ENCODE measurements at regions not wholly inside any gene's neighbourhood (a gene's known extent, or its start where the extent isn't known, plus 50 kb on each side); places are given as distances from the start of the nearest gene placed in this dataset.

- no peaks in the 10 kb centered on the region for H3K9me3 ChIP-seq (ENCODE audit: control insufficient read depth, low read length)
- no peaks in the 10 kb centered on the region for H3K36me3 ChIP-seq (ENCODE audit: control insufficient read depth, insufficient read depth, low read length)
- WGBS, 2 experiments (ENCODE audit: insufficient coverage in 2 of 2), result 35 to 48% methylated on average over 4 of the region's 6 CpGs
- no peak overlapping the region for H3K4me3 ChIP-seq (ENCODE audit: extremely low read depth, insufficient read depth, low read length, poor library complexity, severe bottlenecking)
- no peak overlapping the region for H3K27ac ChIP-seq (ENCODE audit: low read depth, low read length, severe bottlenecking)
- H3K4me1 ChIP-seq (ENCODE audit: control insufficient read depth, insufficient read depth, low read length, poor library complexity, severe bottlenecking), result peaks cover 39% of the 10 kb centered on the region
Observed at GRCh38 chr3:72490688-72491435, 357.4 kb downstream of the SHQ1 start.

GRCh38 chr3:72489901-72490300 is 358.3 kb downstream of the SHQ1 start:
- no peak overlapping the region for H3K4me3 ChIP-seq (ENCODE audit: extremely low read depth, insufficient read depth, low read length, poor library complexity, severe bottlenecking)
- no peaks in the 10 kb centered on the region for H3K9me3 ChIP-seq (ENCODE audit: control insufficient read depth, low read length)
- peaks cover 42% of the 10 kb centered on the region for H3K4me1 ChIP-seq (ENCODE audit: control insufficient read depth, insufficient read depth, low read length, poor library complexity, severe bottlenecking)
- no peak overlapping the region for H3K27ac ChIP-seq (ENCODE audit: low read depth, low read length, severe bottlenecking)
- WGBS, 2 experiments (ENCODE audit: insufficient coverage in 2 of 2), result 92% methylated on average over 2 of the region's 7 CpGs; no CpG with 5 or more reads in 1 of the 2 experiments
- H3K36me3 ChIP-seq (ENCODE audit: control insufficient read depth, insufficient read depth, low read length), result no peaks in the 10 kb centered on the region

- Histone ChIP-seq H3K4me3 (ENCODE audit: extremely low read depth, insufficient read depth, low read length, poor library complexity, severe bottlenecking) (no peak overlapping the region), H3K9me3 (ENCODE audit: control insufficient read depth, low read length) (no peaks in the 10 kb centered on the region), H3K27ac (ENCODE audit: low read depth, low read length, severe bottlenecking) (no peak overlapping the region), H3K36me3 (ENCODE audit: control insufficient read depth, insufficient read depth, low read length) (no peaks in the 10 kb centered on the region), H3K4me1 (ENCODE audit: control insufficient read depth, insufficient read depth, low read length, poor library complexity, severe bottlenecking) (peaks cover 42% of the 10 kb centered on the region)
- WGBS, 2 experiments (ENCODE audit: insufficient coverage in 2 of 2), result 93% methylated on average over 4 to 5 of the region's 5 CpGs
Observed at GRCh38 chr3:72488738-72489035, 359.6 kb downstream of the SHQ1 start.

DNA sequence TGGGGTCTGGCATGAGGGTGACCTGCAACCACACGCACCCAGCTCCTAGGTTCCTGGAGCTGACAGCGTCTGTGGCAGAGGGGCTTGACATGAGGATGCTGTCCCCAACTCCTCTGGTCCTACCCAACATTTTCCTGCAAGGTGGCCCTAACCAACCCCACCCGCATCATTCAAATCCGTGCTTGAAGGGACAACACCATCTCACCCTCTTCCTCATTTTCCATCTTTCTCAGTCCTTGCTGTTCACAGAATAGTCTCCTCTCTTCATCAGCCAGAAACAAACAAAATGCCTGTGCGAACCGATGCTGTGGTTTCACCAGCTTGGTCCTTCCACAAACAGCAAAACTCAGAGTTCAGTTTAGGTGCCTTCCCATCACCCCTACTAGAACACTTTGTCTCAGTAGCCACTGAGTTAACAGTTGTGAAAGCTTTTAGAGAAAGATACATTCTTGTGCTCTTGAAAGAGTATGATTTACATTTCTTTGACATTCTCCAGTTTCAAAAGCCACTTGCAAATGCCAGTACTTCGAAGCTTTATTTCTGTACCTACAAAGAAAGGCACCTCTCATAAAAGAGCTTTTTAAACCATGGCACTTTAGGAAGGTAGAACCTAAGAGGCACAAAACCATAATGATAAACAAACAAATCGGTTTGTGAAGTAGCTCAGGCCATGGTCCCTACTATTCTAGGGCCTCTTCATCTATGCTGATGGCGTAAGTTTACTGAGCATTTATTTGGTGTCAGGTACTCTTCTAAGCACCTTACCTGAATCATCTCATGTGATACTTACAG is 360.1 kb downstream of the SHQ1 start:
- WGBS, 2 experiments (ENCODE audit: insufficient coverage in 2 of 2), result 79 to 86% methylated on average over 7 to 9 of the region's 9 CpGs

DNA sequence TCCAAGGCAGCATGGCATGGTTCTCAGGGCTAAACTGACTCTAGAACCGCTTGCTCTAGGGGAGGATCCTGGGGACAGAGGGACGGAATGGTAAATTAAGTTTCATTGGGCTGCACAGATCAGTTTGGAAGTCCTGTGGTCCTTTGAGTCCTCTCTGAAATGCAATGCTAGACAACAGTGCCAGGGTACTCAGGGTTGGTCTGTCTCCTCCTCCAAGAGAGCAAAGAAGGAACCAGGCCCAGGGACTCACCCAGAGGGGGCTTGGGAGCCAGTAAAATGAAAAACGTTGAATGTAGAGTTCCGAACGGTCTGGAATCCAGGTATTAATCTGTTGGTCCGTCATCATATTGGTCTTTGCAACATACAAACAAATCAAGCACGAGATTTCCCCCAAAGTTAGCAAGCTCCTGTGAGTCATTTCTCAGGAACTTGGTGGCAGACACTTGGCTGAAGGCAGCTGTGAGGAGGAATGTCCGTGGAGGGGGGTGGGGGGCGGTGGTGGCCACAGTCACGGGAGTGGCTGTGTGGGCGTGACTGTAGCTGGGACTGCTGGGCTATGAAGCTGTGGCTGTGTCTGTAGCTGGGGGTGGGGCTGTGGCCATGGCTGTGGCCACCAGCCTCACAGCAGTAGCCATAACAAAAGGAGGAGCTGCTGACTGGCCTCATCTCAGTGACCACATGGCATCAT is 361.0 kb downstream of the SHQ1 start:
- Histone ChIP-seq H3K27ac (ENCODE audit: low read depth, low read length, severe bottlenecking) (peak overlapping the region; percentile 86), H3K4me1 (ENCODE audit: control insufficient read depth, insufficient read depth, low read length, poor library complexity, severe bottlenecking) (peaks cover 50% of the 10 kb centered on the region), H3K36me3 (ENCODE audit: control insufficient read depth, insufficient read depth, low read length) (no peaks in the 10 kb centered on the region), H3K9me3 (ENCODE audit: control insufficient read depth, low read length) (no peaks in the 10 kb centered on the region), H3K4me3 (ENCODE audit: extremely low read depth, insufficient read depth, low read length, poor library complexity, severe bottlenecking) (no peak overlapping the region)
- WGBS, 2 experiments (ENCODE audit: insufficient coverage in 2 of 2), result 47 to 69% methylated on average over 6 to 9 of the region's 11 CpGs

More for the DNA sequence above, 360.1 kb downstream of the SHQ1 start:
- H3K4me3 ChIP-seq (ENCODE audit: extremely low read depth, insufficient read depth, low read length, poor library complexity, severe bottlenecking), result no peak overlapping the region
- H3K36me3 ChIP-seq (ENCODE audit: control insufficient read depth, insufficient read depth, low read length), result no peaks in the 10 kb centered on the region
- no peaks in the 10 kb centered on the region for H3K9me3 ChIP-seq (ENCODE audit: control insufficient read depth, low read length)
- peaks cover 46% of the 10 kb centered on the region for H3K4me1 ChIP-seq (ENCODE audit: control insufficient read depth, insufficient read depth, low read length, poor library complexity, severe bottlenecking)
- H3K27ac ChIP-seq (ENCODE audit: low read depth, low read length, severe bottlenecking), result peak overlapping the region; percentile 67

- H3K27ac ChIP-seq (ENCODE audit: low read depth, low read length, severe bottlenecking), result no peak overlapping the region
- no peak overlapping the region for H3K4me3 ChIP-seq (ENCODE audit: extremely low read depth, insufficient read depth, low read length, poor library complexity, severe bottlenecking)
Observed at GRCh38 chr3:72485641-72486040, 362.6 kb downstream of the SHQ1 start.

GRCh38 chr3:72483554-72484104 is 364.6 kb downstream of the SHQ1 start:
- Histone ChIP-seq H3K36me3 (ENCODE audit: control insufficient read depth, insufficient read depth, low read length) (no peaks in the 10 kb centered on the region), H3K4me3 (ENCODE audit: extremely low read depth, insufficient read depth, low read length, poor library complexity, severe bottlenecking) (no peak overlapping the region), H3K9me3 (ENCODE audit: control insufficient read depth, low read length) (no peaks in the 10 kb centered on the region), H3K27ac (ENCODE audit: low read depth, low read length, severe bottlenecking) (no peak overlapping the region), H3K4me1 (ENCODE audit: control insufficient read depth, insufficient read depth, low read length, poor library complexity, severe bottlenecking) (peaks cover 42% of the 10 kb centered on the region)
- WGBS, 2 experiments (ENCODE audit: insufficient coverage in 2 of 2), result no CpG with 5 or more reads among the region's 3 CpGs

More at GRCh38 chr3:72485641-72486040, 362.6 kb downstream of the SHQ1 start:
- Histone ChIP-seq H3K36me3 (ENCODE audit: control insufficient read depth, insufficient read depth, low read length) (no peaks in the 10 kb centered on the region), H3K4me1 (ENCODE audit: control insufficient read depth, insufficient read depth, low read length, poor library complexity, severe bottlenecking) (peaks cover 43% of the 10 kb centered on the region), H3K9me3 (ENCODE audit: control insufficient read depth, low read length) (no peaks in the 10 kb centered on the region)
- WGBS, 2 experiments (ENCODE audit: insufficient coverage in 2 of 2), result 90 to 94% methylated on average over 2 of the region's 2 CpGs

- Histone ChIP-seq H3K4me3 (ENCODE audit: extremely low read depth, insufficient read depth, low read length, poor library complexity, severe bottlenecking) (no peak overlapping the region), H3K4me1 (ENCODE audit: control insufficient read depth, insufficient read depth, low read length, poor library complexity, severe bottlenecking) (peaks cover 33% of the 10 kb centered on the region), H3K9me3 (ENCODE audit: control insufficient read depth, low read length) (no peaks in the 10 kb centered on the region), H3K36me3 (ENCODE audit: control insufficient read depth, insufficient read depth, low read length) (no peaks in the 10 kb centered on the region), H3K27ac (ENCODE audit: low read depth, low read length, severe bottlenecking) (peak overlapping the region; percentile 53)
- WGBS, 2 experiments (ENCODE audit: insufficient coverage in 2 of 2), result 44 to 52% methylated on average over 8 to 10 of the region's 12 CpGs
Observed at GRCh38 chr3:72482589-72483321, 365.5 kb downstream of the SHQ1 start.

GRCh38 chr3:72481542-72481941 is 366.7 kb downstream of the SHQ1 start:
- peaks cover 22% of the 10 kb centered on the region for H3K4me1 ChIP-seq (ENCODE audit: control insufficient read depth, insufficient read depth, low read length, poor library complexity, severe bottlenecking)
- WGBS, 2 experiments (ENCODE audit: insufficient coverage in 2 of 2), result 86 to 100% methylated on average over 1 to 4 of the region's 4 CpGs
- H3K4me3 ChIP-seq (ENCODE audit: extremely low read depth, insufficient read depth, low read length, poor library complexity, severe bottlenecking), result no peak overlapping the region
- no peaks in the 10 kb centered on the region for H3K36me3 ChIP-seq (ENCODE audit: control insufficient read depth, insufficient read depth, low read length)
- H3K9me3 ChIP-seq (ENCODE audit: control insufficient read depth, low read length), result no peaks in the 10 kb centered on the region
- no peak overlapping the region for H3K27ac ChIP-seq (ENCODE audit: low read depth, low read length, severe bottlenecking)

- Histone ChIP-seq H3K36me3 (ENCODE audit: control insufficient read depth, insufficient read depth, low read length) (no peaks in the 10 kb centered on the region), H3K27ac (ENCODE audit: low read depth, low read length, severe bottlenecking) (no peak overlapping the region), H3K9me3 (ENCODE audit: control insufficient read depth, low read length) (no peaks in the 10 kb centered on the region), H3K4me1 (ENCODE audit: control insufficient read depth, insufficient read depth, low read length, poor library complexity, severe bottlenecking) (peaks cover 14% of the 10 kb centered on the region), H3K4me3 (ENCODE audit: extremely low read depth, insufficient read depth, low read length, poor library complexity, severe bottlenecking) (no peak overlapping the region)
Observed at GRCh38 chr3:72480366-72480765, 367.9 kb downstream of the SHQ1 start.
